ENCODE measurements at regions not wholly inside any gene's neighbourhood (a gene's known extent, or its start where the extent isn't known, plus 50 kb on each side); places are given as distances from the start of the nearest gene placed in this dataset.

DNA sequence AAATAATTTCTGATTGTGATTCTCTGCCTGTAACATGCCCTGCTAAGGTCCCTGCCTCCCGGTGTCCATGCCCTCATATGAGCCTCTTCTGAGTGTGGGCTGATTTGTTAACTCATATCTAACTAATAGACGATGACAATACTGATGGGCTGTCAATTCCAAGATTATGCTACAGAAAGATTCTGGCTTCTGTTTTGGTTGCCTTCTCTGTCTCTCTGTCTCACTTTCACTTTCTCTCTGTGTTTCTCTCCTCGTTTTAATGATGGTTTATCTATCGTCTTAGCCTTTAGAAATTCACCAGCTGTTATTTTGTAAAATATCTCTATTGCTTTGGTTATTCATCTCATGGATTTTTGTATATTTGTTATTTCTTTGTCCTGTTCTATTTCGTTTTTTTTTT is 312.5 kb upstream of the ANXA10 start:
- intact Hi-C loops (cut with DNase I, micrococcal nuclease), result loop anchor here in 1 of 2 experiments (10.0 kb wide), 1 partner anchor 375 kb away; no protein-coding TSS in a partner anchor
- peaks cover 7% of the 10 kb centered on the region for H3K9me3 Mint-ChIP-seq (ENCODE audit: low read depth)
- no peaks in the 10 kb centered on the region for H3K36me3 Mint-ChIP-seq (ENCODE audit: low read depth)
- H3K27ac Mint-ChIP-seq, result no peak overlapping the region
- CTCF ChIA-PET, result no interaction called here
- POLR2A ChIA-PET, result no interaction called here
- H3K27me3 Mint-ChIP-seq, result no peaks in the 10 kb centered on the region
- DNase-seq, result no peak
- H3K4me3 Mint-ChIP-seq, result no peak overlapping the region
- H3K4me1 Mint-ChIP-seq, result no peaks in the 10 kb centered on the region
- ATAC-seq, result no peak

DNA sequence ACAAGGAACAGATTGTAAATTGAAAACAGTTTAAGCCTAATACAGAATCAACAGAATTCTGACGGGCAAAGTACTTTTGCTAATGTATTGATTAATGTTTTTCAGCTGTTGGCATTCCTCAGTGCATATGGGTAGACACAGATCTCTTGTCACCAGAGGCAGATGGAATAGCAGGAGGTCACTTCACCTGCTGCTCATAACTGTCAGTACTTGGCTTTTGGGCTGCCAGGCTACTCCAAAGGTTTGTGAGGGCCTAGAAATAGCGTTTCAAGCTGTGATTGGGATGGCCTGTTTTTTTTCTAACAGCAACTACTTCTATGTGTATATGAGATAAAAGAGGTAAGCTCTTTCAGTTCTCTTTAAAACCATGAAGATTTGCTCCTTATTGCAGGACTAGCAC is 307.5 kb upstream of the ANXA10 start:
- no peaks in the 10 kb centered on the region for H3K27me3 Mint-ChIP-seq
- DNase-seq, result no peak
- intact Hi-C loops (cut with DNase I, micrococcal nuclease), result loop anchor here in 1 of 2 experiments (10.0 kb wide), 1 partner anchor 370 kb away; no protein-coding TSS in a partner anchor

DNA sequence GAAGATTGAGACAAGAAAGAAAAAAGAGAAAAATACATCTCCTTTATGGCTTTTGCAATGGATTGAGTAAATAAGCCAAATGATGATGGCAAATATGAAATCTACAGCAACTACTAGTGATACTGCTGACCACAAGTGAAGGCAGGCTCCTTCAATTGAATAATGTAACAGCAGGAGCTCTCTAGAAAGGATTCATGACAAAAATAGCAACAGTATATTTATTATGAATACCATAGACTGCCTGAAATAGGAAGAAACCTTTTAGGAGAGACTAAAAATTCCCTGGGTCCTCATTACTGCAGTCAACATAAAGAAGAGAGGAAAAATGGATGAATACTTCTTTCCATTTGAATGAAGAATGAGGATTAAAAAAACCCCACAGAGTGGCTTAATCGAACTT is 306.8 kb upstream of the ANXA10 start:
- Mint-ChIP-seq H3K9me3 (ENCODE audit: low read depth) (peaks cover 2% of the 10 kb centered on the region), H3K4me1 (no peaks in the 10 kb centered on the region), H3K27ac (no peak overlapping the region), H3K4me3 (no peak overlapping the region), H3K27me3 (no peaks in the 10 kb centered on the region), H3K36me3 (ENCODE audit: low read depth) (no peaks in the 10 kb centered on the region)
- POLR2A ChIA-PET, result interaction anchor here (0.7 kb wide), 1 partner anchor 956 kb away, joined by 4 read pairs; no protein-coding TSS in a partner anchor
- CTCF ChIA-PET, result no interaction called here
- no peak for ATAC-seq
- intact Hi-C loops (cut with DNase I, micrococcal nuclease), result loop anchor here in 1 of 2 experiments (10.0 kb wide), 1 partner anchor 369 kb away; no protein-coding TSS in a partner anchor
- no peak for DNase-seq

More for the DNA sequence above, 307.5 kb upstream of the ANXA10 start:
- Mint-ChIP-seq H3K4me3 (no peak overlapping the region), H3K27ac (no peak overlapping the region), H3K9me3 (ENCODE audit: low read depth) (peaks cover 2% of the 10 kb centered on the region), H3K4me1 (no peaks in the 10 kb centered on the region), H3K36me3 (ENCODE audit: low read depth) (no peaks in the 10 kb centered on the region)
- no peak for ATAC-seq
- ChIA-PET POLR2A (no interaction called here), CTCF (no interaction called here)

DNA sequence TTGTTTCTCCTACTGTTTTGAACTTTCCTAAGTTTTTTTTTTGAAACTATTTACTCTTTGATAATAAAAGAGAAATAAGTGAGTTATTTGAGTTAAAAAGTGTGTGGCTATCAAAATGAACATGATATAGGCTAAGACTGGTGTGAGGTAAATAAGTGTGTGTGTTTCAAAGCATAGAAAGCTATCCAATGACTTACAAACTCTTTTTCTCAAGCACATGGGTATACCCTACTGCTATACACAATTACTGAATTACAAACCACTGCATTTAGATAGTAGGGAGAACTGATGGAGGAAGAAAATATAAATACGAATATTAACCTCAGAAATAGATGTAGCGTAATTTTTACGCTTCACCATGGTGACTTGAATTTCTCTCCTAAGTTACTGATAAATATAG is 305.8 kb upstream of the ANXA10 start:
- no peaks in the 10 kb centered on the region for H3K36me3 Mint-ChIP-seq (ENCODE audit: low read depth)
- ChIA-PET POLR2A (no interaction called here), CTCF (no interaction called here)
- no peak for DNase-seq
- H3K9me3 Mint-ChIP-seq (ENCODE audit: low read depth), result peaks cover 2% of the 10 kb centered on the region
- no peak for ATAC-seq
- intact Hi-C loops (cut with DNase I, micrococcal nuclease), result loop anchor here in 1 of 2 experiments (10.0 kb wide), 1 partner anchor 368 kb away; no protein-coding TSS in a partner anchor
- H3K27ac Mint-ChIP-seq, result no peak overlapping the region
- no peaks in the 10 kb centered on the region for H3K4me1 Mint-ChIP-seq
- no peak overlapping the region for H3K4me3 Mint-ChIP-seq
- no peaks in the 10 kb centered on the region for H3K27me3 Mint-ChIP-seq

DNA sequence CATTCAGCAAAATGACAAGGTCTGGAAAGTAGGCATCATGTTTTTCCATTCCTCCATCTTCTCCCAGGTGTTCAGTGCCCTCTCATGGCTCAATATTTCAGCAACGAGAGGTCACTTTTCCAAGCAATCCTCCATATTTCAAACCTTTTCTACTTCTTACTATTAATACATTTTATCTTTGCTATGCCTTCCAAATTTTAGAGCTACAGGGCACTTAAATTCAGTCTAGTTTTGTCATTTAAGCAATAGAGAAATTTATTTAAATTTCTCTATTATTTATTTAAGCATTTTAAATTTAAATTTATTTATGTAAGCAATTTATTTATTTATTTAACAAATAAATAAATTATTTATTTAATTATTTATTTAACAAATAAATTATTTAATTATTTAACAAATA is 305.1 kb upstream of the ANXA10 start:
- DNase-seq (no peak), ATAC-seq (no peak)
- no peaks in the 10 kb centered on the region for H3K4me1 Mint-ChIP-seq
- intact Hi-C loops (cut with DNase I, micrococcal nuclease), result loop anchor here in 1 of 2 experiments (10.0 kb wide), 1 partner anchor 368 kb away; no protein-coding TSS in a partner anchor
- ChIA-PET CTCF (no interaction called here), POLR2A (no interaction called here)
- H3K27ac Mint-ChIP-seq, result no peak overlapping the region
- H3K27me3 Mint-ChIP-seq, result no peaks in the 10 kb centered on the region
- no peaks in the 10 kb centered on the region for H3K36me3 Mint-ChIP-seq (ENCODE audit: low read depth)
- no peak overlapping the region for H3K4me3 Mint-ChIP-seq
- H3K9me3 Mint-ChIP-seq (ENCODE audit: low read depth), result peaks cover 2% of the 10 kb centered on the region

DNA sequence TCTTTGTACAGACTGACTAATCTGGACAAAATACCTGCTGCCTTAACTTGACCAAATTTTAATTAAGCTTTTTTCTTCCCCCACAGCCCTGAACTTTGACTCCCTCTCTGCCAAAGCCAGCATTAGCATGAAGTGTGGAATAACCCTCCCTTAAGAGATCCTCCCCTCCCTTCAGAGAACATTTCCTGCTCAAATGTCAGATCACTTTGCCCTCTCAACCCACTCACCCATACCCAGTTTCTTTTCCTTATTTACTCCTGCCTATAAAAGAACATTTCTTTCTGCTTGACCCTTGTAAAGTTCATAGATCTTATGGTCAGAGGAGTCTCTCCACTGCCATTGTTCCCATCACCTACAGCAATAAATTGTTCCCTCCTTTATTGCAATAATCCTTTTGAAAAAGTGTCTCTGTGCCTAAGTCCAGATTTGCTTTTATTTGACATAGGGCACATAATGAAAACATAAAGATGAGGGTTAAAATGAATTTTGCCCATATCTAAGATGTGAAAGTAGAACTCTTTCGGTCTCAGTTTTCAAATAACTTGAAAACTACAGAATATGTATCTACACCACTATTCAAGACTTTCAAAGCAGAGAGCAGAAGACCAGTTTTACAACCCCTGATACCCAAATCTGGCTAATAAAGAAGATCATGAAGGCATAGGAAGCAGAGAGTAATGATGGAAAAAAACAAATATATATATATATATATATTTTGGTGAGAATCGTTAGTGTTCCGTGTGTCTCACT is 289.7 kb upstream of the ANXA10 start:
- no peaks in the 10 kb centered on the region for H3K36me3 Mint-ChIP-seq (ENCODE audit: low read depth)
- peaks cover 2% of the 10 kb centered on the region for H3K9me3 Mint-ChIP-seq (ENCODE audit: low read depth)
- no peaks in the 10 kb centered on the region for H3K4me1 Mint-ChIP-seq
- ChIA-PET CTCF (no interaction called here), POLR2A (no interaction called here)
- no peak overlapping the region for H3K27ac Mint-ChIP-seq
- no peak for ATAC-seq
- DNase-seq, result no peak
- no peak overlapping the region for H3K4me3 Mint-ChIP-seq
- H3K27me3 Mint-ChIP-seq, result no peaks in the 10 kb centered on the region
- intact Hi-C loops (cut with DNase I, micrococcal nuclease), result no loop called here

DNA sequence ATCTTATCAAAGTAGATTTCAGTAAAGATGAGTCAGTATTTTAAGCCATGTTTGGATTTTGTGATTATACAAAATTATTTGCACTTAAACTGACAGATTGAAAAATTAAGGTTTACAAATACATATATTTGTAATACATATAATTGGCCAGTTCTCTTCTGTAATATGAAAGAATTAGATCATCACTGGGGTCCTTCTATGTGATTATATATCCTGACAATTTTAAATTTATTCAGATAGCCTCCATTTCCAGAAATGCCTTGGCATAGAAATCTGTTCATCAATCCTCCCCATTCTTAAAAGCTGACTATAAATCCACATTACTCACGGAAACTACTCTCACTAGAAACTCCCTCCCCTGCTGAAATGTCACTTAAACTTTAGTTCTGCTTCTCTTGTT is 280.4 kb upstream of the ANXA10 start:
- DNase-seq (no peak), ATAC-seq (no peak)
- Mint-ChIP-seq H3K9me3 (ENCODE audit: low read depth) (peaks cover 14% of the 10 kb centered on the region), H3K27me3 (no peaks in the 10 kb centered on the region), H3K36me3 (ENCODE audit: low read depth) (no peaks in the 10 kb centered on the region), H3K4me3 (no peak overlapping the region), H3K4me1 (no peaks in the 10 kb centered on the region), H3K27ac (no peak overlapping the region)
- CTCF ChIA-PET, result no interaction called here
- POLR2A ChIA-PET, result no interaction called here
- intact Hi-C loops (cut with DNase I, micrococcal nuclease), result no loop called here

DNA sequence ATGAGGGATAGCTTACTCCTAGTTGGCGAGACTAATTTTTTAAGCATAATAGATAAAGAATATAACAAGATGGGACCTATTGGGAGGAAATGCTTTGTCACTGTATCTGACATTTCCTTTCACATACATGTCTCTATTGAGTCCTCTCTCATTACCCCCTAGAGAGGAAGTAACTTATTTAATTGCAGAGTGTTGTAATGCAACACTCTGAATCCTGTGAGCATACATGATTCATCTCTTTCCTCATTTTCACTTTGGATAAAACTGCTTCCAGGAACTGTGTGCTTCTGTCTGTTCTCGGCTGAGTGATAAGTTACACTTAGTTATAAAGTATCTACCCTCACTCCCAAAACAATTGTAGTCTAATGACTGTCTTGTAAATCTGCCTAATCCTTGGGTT is 266.1 kb upstream of the ANXA10 start:
- H3K36me3 Mint-ChIP-seq (ENCODE audit: low read depth), result no peaks in the 10 kb centered on the region
- H3K4me3 Mint-ChIP-seq, result no peak overlapping the region
- ChIA-PET CTCF (interaction anchor here (0.7 kb wide), 1 partner anchor 359 kb away, joined by 3 read pairs; no protein-coding TSS in a partner anchor), POLR2A (no interaction called here)
- no peaks in the 10 kb centered on the region for H3K9me3 Mint-ChIP-seq (ENCODE audit: low read depth)
- H3K27ac Mint-ChIP-seq, result no peak overlapping the region
- H3K27me3 Mint-ChIP-seq, result no peaks in the 10 kb centered on the region
- ATAC-seq (no peak), DNase-seq (no peak)
- intact Hi-C loops (cut with DNase I, micrococcal nuclease), result no loop called here
- no peaks in the 10 kb centered on the region for H3K4me1 Mint-ChIP-seq

DNA sequence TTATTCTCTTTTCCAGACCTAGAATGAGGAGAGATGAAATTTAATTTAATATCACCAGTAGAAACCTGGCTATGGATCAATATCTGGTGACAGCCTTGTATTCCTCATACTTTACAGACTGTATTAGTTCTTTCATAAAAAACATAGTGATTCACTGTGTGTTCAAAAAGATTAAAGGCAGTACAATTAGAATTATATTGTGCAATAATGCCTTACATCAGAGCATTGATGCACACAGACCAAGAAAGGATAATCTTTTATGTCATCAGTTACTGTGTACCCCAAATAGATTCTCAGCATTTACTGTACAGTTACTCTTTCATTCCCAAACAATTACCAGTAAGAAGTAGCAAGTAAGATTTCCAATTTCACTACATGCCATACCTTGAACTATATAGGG is 260.5 kb upstream of the ANXA10 start:
- ATAC-seq (no peak), DNase-seq (no peak)
- ChIA-PET CTCF (no interaction called here), POLR2A (no interaction called here)
- Mint-ChIP-seq H3K4me3 (no peak overlapping the region), H3K4me1 (no peaks in the 10 kb centered on the region), H3K27ac (no peak overlapping the region), H3K27me3 (no peaks in the 10 kb centered on the region), H3K36me3 (ENCODE audit: low read depth) (no peaks in the 10 kb centered on the region), H3K9me3 (ENCODE audit: low read depth) (no peaks in the 10 kb centered on the region)
- intact Hi-C loops (cut with DNase I, micrococcal nuclease), result no loop called here

DNA sequence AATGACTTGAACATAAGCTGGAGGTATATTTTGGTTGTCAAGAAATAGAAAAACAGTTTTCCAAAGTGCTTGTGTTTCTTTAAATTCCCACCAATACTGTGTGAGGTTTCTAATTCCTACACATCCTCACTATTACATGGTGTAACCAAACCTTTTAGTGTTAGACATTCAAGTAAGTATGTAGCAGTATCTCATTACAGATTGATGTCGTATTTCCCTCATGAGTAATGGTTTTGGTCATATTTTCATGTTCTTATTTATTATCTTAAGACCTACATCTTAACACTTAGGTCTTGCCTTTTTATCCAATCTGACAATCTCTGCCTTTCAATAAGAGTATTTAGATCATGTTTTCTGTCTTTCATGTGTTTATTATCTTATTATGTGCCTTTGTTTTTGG is 253.7 kb upstream of the ANXA10 start:
- no peaks in the 10 kb centered on the region for H3K27me3 Mint-ChIP-seq
- no peak overlapping the region for H3K4me3 Mint-ChIP-seq
- no peaks in the 10 kb centered on the region for H3K4me1 Mint-ChIP-seq
- H3K27ac Mint-ChIP-seq, result no peak overlapping the region
- H3K9me3 Mint-ChIP-seq (ENCODE audit: low read depth), result no peaks in the 10 kb centered on the region
- ChIA-PET CTCF (no interaction called here), POLR2A (no interaction called here)
- intact Hi-C loops (cut with DNase I, micrococcal nuclease), result no loop called here
- DNase-seq (no peak), ATAC-seq (no peak)
- no peaks in the 10 kb centered on the region for H3K36me3 Mint-ChIP-seq (ENCODE audit: low read depth)

DNA sequence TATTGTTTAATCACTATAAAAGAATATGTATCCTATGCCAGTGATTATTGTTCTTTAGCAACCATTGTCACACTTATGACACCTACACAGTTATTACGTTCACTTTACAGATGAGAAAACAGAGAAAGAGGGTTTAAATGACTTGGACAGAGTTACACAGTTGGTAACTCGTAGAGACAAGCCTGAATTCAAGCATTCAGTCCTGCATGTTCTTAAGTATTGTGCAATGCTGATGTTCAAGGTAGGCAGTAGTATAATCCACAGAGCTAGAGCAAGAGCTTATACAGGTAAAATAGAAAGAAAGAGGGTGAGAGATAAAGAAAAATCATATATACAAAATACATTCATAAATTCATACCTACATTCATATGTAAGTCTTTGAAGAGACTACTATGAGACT is 249.8 kb upstream of the ANXA10 start:
- DNase-seq, result no peak
- CTCF ChIA-PET, result no interaction called here
- intact Hi-C loops (cut with DNase I, micrococcal nuclease), result no loop called here
- H3K27me3 Mint-ChIP-seq, result no peaks in the 10 kb centered on the region
- H3K27ac Mint-ChIP-seq, result no peak overlapping the region
- no peak for ATAC-seq
- H3K4me3 Mint-ChIP-seq, result no peak overlapping the region
- POLR2A ChIA-PET, result no interaction called here
- no peaks in the 10 kb centered on the region for H3K9me3 Mint-ChIP-seq (ENCODE audit: low read depth)
- H3K4me1 Mint-ChIP-seq, result no peaks in the 10 kb centered on the region
- no peaks in the 10 kb centered on the region for H3K36me3 Mint-ChIP-seq (ENCODE audit: low read depth)

DNA sequence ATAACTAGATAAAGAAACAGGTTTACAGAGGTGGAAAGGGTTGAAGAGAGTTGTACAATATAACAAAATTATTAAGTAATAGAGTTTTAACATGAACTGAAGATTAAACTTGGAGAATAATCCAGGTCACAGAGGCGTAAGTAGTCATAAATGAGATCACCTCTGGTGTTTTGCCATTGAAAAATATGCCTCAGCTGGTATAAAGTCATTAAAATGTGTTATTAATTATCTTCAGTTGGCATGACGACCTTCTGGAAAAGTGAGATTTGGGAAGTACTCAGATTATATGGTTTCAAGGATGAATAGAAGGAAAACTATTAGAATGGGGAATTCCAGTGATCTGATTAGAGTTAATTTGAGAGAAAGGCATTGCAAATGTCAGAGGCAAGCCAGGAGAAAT is 237.5 kb upstream of the ANXA10 start:
- Mint-ChIP-seq H3K27ac (no peak overlapping the region), H3K27me3 (no peaks in the 10 kb centered on the region), H3K9me3 (ENCODE audit: low read depth) (peaks cover 2% of the 10 kb centered on the region), H3K4me3 (no peak overlapping the region), H3K36me3 (ENCODE audit: low read depth) (no peaks in the 10 kb centered on the region), H3K4me1 (no peaks in the 10 kb centered on the region)
- ChIA-PET POLR2A (no interaction called here), CTCF (no interaction called here)
- DNase-seq (no peak), ATAC-seq (no peak)
- intact Hi-C loops (cut with DNase I, micrococcal nuclease), result no loop called here
